HG02943 (cell line): ENCODE measurements at regions not wholly inside any gene's neighbourhood (a gene's known extent, or its start where the extent isn't known, plus 50 kb on each side); places are given as distances from the start of the nearest gene placed in this dataset.
"Not testable (repeated sequence)": the region's sequence is repeated elsewhere in the genome, so short reads cannot be mapped to it uniquely, and the experiment has no call there.

ENCODE experiments used
- ATAC-seq: cut with Tn5 transposase; IDR thresholded peaks from one replicate; pipeline ENCODE4 v1.9.1; 2021; ENCODE audit warnings: mild to moderate bottlenecking, low read depth, moderate library complexity; ENCODE audit not compliant: unreplicated experiment

GRCh38 chr10:80741278-80741677 is 203.6 kb downstream of the SH2D4B start:
- no peak for ATAC-seq

- no peak for ATAC-seq
These were observed 212.6 kb downstream of the SH2D4B start for GRCh38 chr10:80750268-80750667.

- ATAC-seq = no peak
These were observed 214.2 kb downstream of the SH2D4B start for GRCh38 chr10:80751940-80752339.

- no peak for ATAC-seq
These were observed 215.9 kb downstream of the SH2D4B start for GRCh38 chr10:80753612-80754011.

GRCh38 chr10:80755893-80756292 is 218.2 kb downstream of the SH2D4B start:
- no peak for ATAC-seq

- ATAC-seq = no peak
These were observed 222.0 kb downstream of the SH2D4B start for GRCh38 chr10:80759693-80760092.

GRCh38 chr10:80760914-80761371 is 223.2 kb downstream of the SH2D4B start:
- ATAC-seq = no peak

GRCh38 chr10:80767963-80768362 is 230.3 kb downstream of the SH2D4B start:
- ATAC-seq = no peak

GRCh38 chr10:80769700-80770160 is 232.0 kb downstream of the SH2D4B start:
- ATAC-seq = no peak

GRCh38 chr10:80770239-80770638 is 232.5 kb downstream of the SH2D4B start:
- ATAC-seq = no peak

GRCh38 chr10:80771285-80771684 is 233.6 kb downstream of the SH2D4B start:
- no peak for ATAC-seq

- ATAC-seq = no peak
These were observed 234.3 kb downstream of the SH2D4B start for GRCh38 chr10:80771902-80772555.

- ATAC-seq = no peak
These were observed 234.9 kb downstream of the SH2D4B start for GRCh38 chr10:80772596-80772995.

- ATAC-seq = no peak
These were observed 247.0 kb downstream of the SH2D4B start for GRCh38 chr10:80784695-80785094.

- no peak for ATAC-seq
These were observed 248.6 kb downstream of the SH2D4B start for GRCh38 chr10:80786322-80786721.

- no peak for ATAC-seq
These were observed 250.2 kb downstream of the SH2D4B start for GRCh38 chr10:80787952-80788351.

- no peak for ATAC-seq
These were observed 257.3 kb downstream of the SH2D4B start for GRCh38 chr10:80794994-80795393.

GRCh38 chr10:80805343-80806020 is 267.8 kb downstream of the SH2D4B start:
- ATAC-seq = no peak

GRCh38 chr10:80814147-80814652 is 276.5 kb downstream of the SH2D4B start:
- no peak for ATAC-seq

- no peak for ATAC-seq
These were observed 291.4 kb downstream of the SH2D4B start for GRCh38 chr10:80829151-80829550.

- ATAC-seq = no peak
These were observed 291.9 kb downstream of the SH2D4B start for GRCh38 chr10:80829562-80829961.

- ATAC-seq = not testable (repeated sequence)
These were observed 295.0 kb downstream of the SH2D4B start for GRCh38 chr10:80832693-80833092.
